ENCODE measurements at regions not wholly inside any gene's neighbourhood (a gene's known extent, or its start where the extent isn't known, plus 50 kb on each side); places are given as distances from the start of the nearest gene placed in this dataset.

- Histone ChIP-seq H3K27ac (no peak overlapping the region), H3K36me3 (no peaks in the 10 kb centered on the region), H3K4me3 (no peak overlapping the region), H3K9me3 (no peaks in the 10 kb centered on the region), H3K27me3 (no peaks in the 10 kb centered on the region), H3K9ac (ENCODE audit: low read depth in 2 of 2, low read length in 2 of 2) (no peak overlapping the region), H3K4me1 (no peaks in the 10 kb centered on the region)
- no peak for DNase-seq
- no peak for TF ChIP-seq CTCF (IDR thresholded peaks at IDR 0.05)
- intact Hi-C loops (cut with DNase I), result no loop called here
Observed at GRCh38 chr2:21535826-21536225, 412.1 kb downstream of the TDRD15 start.

- Histone ChIP-seq H3K9ac (ENCODE audit: low read depth in 2 of 2, low read length in 2 of 2) (no peak overlapping the region), H3K27ac (no peak overlapping the region), H3K36me3 (no peaks in the 10 kb centered on the region), H3K4me1 (no peaks in the 10 kb centered on the region), H3K9me3 (no peaks in the 10 kb centered on the region), H3K27me3 (no peaks in the 10 kb centered on the region), H3K4me3 (no peak overlapping the region)
- intact Hi-C loops (cut with DNase I), result no loop called here
- no peak for TF ChIP-seq CTCF (IDR thresholded peaks at IDR 0.05)
- no peak for DNase-seq
Observed at GRCh38 chr2:21539685-21540084, 415.9 kb downstream of the TDRD15 start.

- Histone ChIP-seq H3K27ac (no peak overlapping the region), H3K4me3 (no peak overlapping the region), H3K9ac (ENCODE audit: low read depth in 2 of 2, low read length in 2 of 2) (no peak overlapping the region), H3K9me3 (no peaks in the 10 kb centered on the region), H3K27me3 (no peaks in the 10 kb centered on the region), H3K36me3 (no peaks in the 10 kb centered on the region), H3K4me1 (no peaks in the 10 kb centered on the region)
- TF ChIP-seq CTCF (IDR thresholded peaks at IDR 0.05), result no peak
- no peak for DNase-seq
- intact Hi-C loops (cut with DNase I), result no loop called here
Observed at GRCh38 chr2:21543630-21544029, 419.9 kb downstream of the TDRD15 start.

GRCh38 chr2:21544392-21544791 is 420.6 kb downstream of the TDRD15 start:
- Histone ChIP-seq H3K9ac (ENCODE audit: low read depth in 2 of 2, low read length in 2 of 2) (no peak overlapping the region), H3K36me3 (no peaks in the 10 kb centered on the region), H3K4me3 (no peak overlapping the region), H3K9me3 (no peaks in the 10 kb centered on the region), H3K27ac (no peak overlapping the region), H3K4me1 (no peaks in the 10 kb centered on the region), H3K27me3 (no peaks in the 10 kb centered on the region)
- no peak for DNase-seq
- no peak for TF ChIP-seq CTCF (IDR thresholded peaks at IDR 0.05)
- intact Hi-C loops (cut with DNase I), result no loop called here

GRCh38 chr2:21552981-21553380 is 429.2 kb downstream of the TDRD15 start:
- no peak overlapping the region for H3K4me3 ChIP-seq
- H3K4me1 ChIP-seq, result no peaks in the 10 kb centered on the region
- H3K27me3 ChIP-seq, result no peaks in the 10 kb centered on the region
- H3K9me3 ChIP-seq, result no peaks in the 10 kb centered on the region
- H3K36me3 ChIP-seq, result no peaks in the 10 kb centered on the region
- no peak for TF ChIP-seq CTCF (IDR thresholded peaks at IDR 0.05)
- H3K27ac ChIP-seq, result no peak overlapping the region
- intact Hi-C loops (cut with DNase I), result no loop called here
- no peak for DNase-seq
- no peak overlapping the region for H3K9ac ChIP-seq (ENCODE audit: low read depth in 2 of 2, low read length in 2 of 2)

- Histone ChIP-seq H3K36me3 (no peaks in the 10 kb centered on the region), H3K27ac (no peak overlapping the region), H3K27me3 (no peaks in the 10 kb centered on the region), H3K9ac (ENCODE audit: low read depth in 2 of 2, low read length in 2 of 2) (no peak overlapping the region), H3K4me1 (no peaks in the 10 kb centered on the region), H3K9me3 (no peaks in the 10 kb centered on the region), H3K4me3 (no peak overlapping the region)
- TF ChIP-seq CTCF (IDR thresholded peaks at IDR 0.05), result no peak
- DNase-seq, result no peak
- intact Hi-C loops (cut with DNase I), result no loop called here
Observed at GRCh38 chr2:21559351-21559750, 435.6 kb downstream of the TDRD15 start.

Measured in colonic mucosa (tissue), 4 donors.